ENCODE measurements at regions not wholly inside any gene's neighbourhood (a gene's known extent, or its start where the extent isn't known, plus 50 kb on each side); places are given as distances from the start of the nearest gene placed in this dataset.

GRCh38 chr2:41129988-41130387, 678.1 kb upstream of the SLC8A1 start:
- TF ChIP-seq CTCF (IDR thresholded peaks at IDR 0.05; ENCODE audit: low read depth, low read length, missing input control), result no peak
- TF ChIP-seq YY1 (IDR thresholded peaks at IDR 0.05), result no peak
- no peak for TF ChIP-seq JUND (IDR thresholded peaks at IDR 0.05)
- no peak for TF ChIP-seq REST (IDR thresholded peaks at IDR 0.05)
- no peak for TF ChIP-seq TAF1 (conservative IDR thresholded peaks at IDR 0.05)
- TF ChIP-seq HNF4A (conservative IDR thresholded peaks at IDR 0.05), result no peak
- no peak for TF ChIP-seq MAX (IDR thresholded peaks at IDR 0.05)
